Stimulated activated CD4-positive, alpha-beta T cell treated with anti-CD3 and anti-CD28 coated beads, Interleukin-4, amount 100 ng/mL, for 48 hours (primary cell): ENCODE measurements at regions not wholly inside any gene's neighbourhood (a gene's known extent, or its start where the extent isn't known, plus 50 kb on each side); places are given as distances from the start of the nearest gene placed in this dataset.
"Not testable (repeated sequence)": the region's sequence is repeated elsewhere in the genome, so short reads cannot be mapped to it uniquely, and the experiment has no call there.

Experiments used
- DNase-seq, 2 donors: peaks; one replicate each; pipeline ENCODE4 v3.0.0-alpha.2; 2020; ENCODE audit warnings: low read depth in 2 of 2

GRCh38 chr5:21603796-21604195, 1249.3 kb downstream of the CDH12 start:
- no peak for DNase-seq

- DNase-seq = no peak
Observed at GRCh38 chr5:21594566-21594965, 1258.6 kb downstream of the CDH12 start.

GRCh38 chr5:21593261-21593660, 1259.9 kb downstream of the CDH12 start:
- no peak for DNase-seq

GRCh38 chr5:21581508-21581907, 1271.6 kb downstream of the CDH12 start:
- DNase-seq = no peak

- DNase-seq = no peak
Observed at GRCh38 chr5:21574961-21575360, 1278.2 kb downstream of the CDH12 start.

- DNase-seq = no peak
Observed at GRCh38 chr5:21574438-21574837, 1278.7 kb downstream of the CDH12 start.

GRCh38 chr5:21573416-21574314, 1279.5 kb downstream of the CDH12 start:
- no peak for DNase-seq

GRCh38 chr5:21571196-21571595, 1281.9 kb downstream of the CDH12 start:
- DNase-seq = not testable (repeated sequence)

- DNase-seq = not testable (repeated sequence)
Observed at GRCh38 chr5:21559109-21559508, 1294.0 kb downstream of the CDH12 start.

GRCh38 chr5:21552263-21552662, 1300.9 kb downstream of the CDH12 start:
- not testable (repeated sequence) for DNase-seq

GRCh38 chr5:21550916-21551315, 1302.2 kb downstream of the CDH12 start:
- DNase-seq = not testable (repeated sequence)

GRCh38 chr5:21547656-21548055, 1305.5 kb downstream of the CDH12 start:
- not testable (repeated sequence) for DNase-seq

GRCh38 chr5:21535114-21535513, 1318.0 kb downstream of the CDH12 start:
- not testable (repeated sequence) for DNase-seq

GRCh38 chr5:21521157-21521556, 1332.0 kb downstream of the CDH12 start:
- not testable (repeated sequence) for DNase-seq

- DNase-seq = not testable (repeated sequence)
Observed at GRCh38 chr5:21496926-21497325, 1356.2 kb downstream of the CDH12 start.

- DNase-seq = not testable (repeated sequence)
Observed at GRCh38 chr5:21496056-21496455, 1357.1 kb downstream of the CDH12 start.

- not testable (repeated sequence) for DNase-seq
Observed at GRCh38 chr5:21495235-21495634, 1357.9 kb downstream of the CDH12 start.

- DNase-seq = not testable (repeated sequence)
Observed at GRCh38 chr5:21494033-21494432, 1359.1 kb downstream of the CDH12 start.

GRCh38 chr5:21491182-21491581, 1362.0 kb downstream of the CDH12 start:
- DNase-seq = not testable (repeated sequence)

GRCh38 chr5:21488828-21489227, 1364.3 kb downstream of the CDH12 start:
- DNase-seq = not testable (repeated sequence)

- DNase-seq = peak; percentile 9 to 34
Observed at GRCh38 chr5:21485458-21486000, 1367.6 kb downstream of the CDH12 start.

- DNase-seq = not testable (repeated sequence)
Observed at GRCh38 chr5:21484498-21484889, 1368.7 kb downstream of the CDH12 start.
